BLaER1 treated with 17β-estradiol and CSF1 and Interleukin-3, amounts not matched to agents 10 nM and 100 nM (cell line): ENCODE measurements at regions not wholly inside any gene's neighbourhood (a gene's known extent, or its start where the extent isn't known, plus 50 kb on each side); places are given as distances from the start of the nearest gene placed in this dataset.

Experiments
- H3K27ac ChIP-seq, 11 experiments: shearing (Covaris generic); formaldehyde crosslinking; 2 replicates each; pipeline ENCODE4 v1.8.1; 2022
- H3K27me3 ChIP-seq, 11 experiments: shearing (Covaris generic); formaldehyde crosslinking; 2 replicates each; pipeline ENCODE4 v1.8.1; 2022
- H3K36me3 ChIP-seq, 11 experiments: shearing (Covaris generic); formaldehyde crosslinking; 2 replicates each; pipeline ENCODE4 v1.8.1; 2022
- H3K4me1 ChIP-seq, 10 experiments: shearing (Covaris generic); formaldehyde crosslinking; 2 replicates each; pipeline ENCODE4 v1.8.1; 2022
- H3K4me2 ChIP-seq, 11 experiments: shearing (Covaris generic); formaldehyde crosslinking; 2 replicates each; pipeline ENCODE4 v1.8.1; 2022
- H3K4me3 ChIP-seq, 10 experiments: shearing (Covaris generic); formaldehyde crosslinking; 2 replicates each; pipeline ENCODE4 v1.8.1; 2022
- H3K9ac ChIP-seq, 11 experiments: shearing (Covaris generic); formaldehyde crosslinking; 2 replicates each; pipeline ENCODE4 v1.8.1; 2022
- H3K9me3 ChIP-seq, 11 experiments: shearing (Covaris generic); formaldehyde crosslinking; replicated peaks in 1 of 11; 2 replicates each; pipeline ENCODE4 v1.8.1; 2022
- H4K20me1 ChIP-seq, 11 experiments: shearing (Covaris generic); formaldehyde crosslinking; 2 replicates each; pipeline ENCODE4 v1.8.1; 2022
- Cebpa-rat ChIP-seq, 11 experiments: shearing (Covaris generic); IDR thresholded peaks; 2 replicates each; pipeline ENCODE4 v1.8.1; 2022

DNA sequence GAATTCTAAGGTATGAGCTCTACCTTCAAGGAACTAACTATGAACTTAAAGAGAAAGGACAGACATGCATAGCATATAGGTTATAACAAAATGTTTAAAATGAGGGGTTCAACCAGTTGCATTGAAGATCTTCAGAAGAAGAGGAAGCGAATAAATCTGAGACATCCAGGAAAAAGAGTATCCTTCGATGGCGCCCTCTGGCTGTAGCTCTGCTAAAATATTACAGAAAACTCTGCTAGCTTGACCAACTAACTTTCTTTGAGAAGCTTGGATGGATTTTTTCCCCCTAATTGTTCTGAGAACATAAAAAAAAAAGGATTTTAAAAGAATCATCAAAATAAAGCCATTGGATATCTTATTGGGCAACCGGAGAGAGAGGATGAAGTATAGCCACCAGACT lies 659.9 kb upstream of the SOX9 start:
- Histone ChIP-seq H3K9me3 (no peaks in the 10 kb centered on the region), H3K4me1 (no peaks in the 10 kb centered on the region), H3K4me3 (no peak overlapping the region), H4K20me1 (no peaks in the 10 kb centered on the region), H3K9ac (no peak overlapping the region), H3K27me3 (no peaks in the 10 kb centered on the region), H3K36me3 (no peaks in the 10 kb centered on the region), H3K27ac (no peak overlapping the region), H3K4me2 (no peak overlapping the region)
- TF ChIP-seq Cebpa-rat (IDR thresholded peaks at IDR 0.05), result no peak

DNA sequence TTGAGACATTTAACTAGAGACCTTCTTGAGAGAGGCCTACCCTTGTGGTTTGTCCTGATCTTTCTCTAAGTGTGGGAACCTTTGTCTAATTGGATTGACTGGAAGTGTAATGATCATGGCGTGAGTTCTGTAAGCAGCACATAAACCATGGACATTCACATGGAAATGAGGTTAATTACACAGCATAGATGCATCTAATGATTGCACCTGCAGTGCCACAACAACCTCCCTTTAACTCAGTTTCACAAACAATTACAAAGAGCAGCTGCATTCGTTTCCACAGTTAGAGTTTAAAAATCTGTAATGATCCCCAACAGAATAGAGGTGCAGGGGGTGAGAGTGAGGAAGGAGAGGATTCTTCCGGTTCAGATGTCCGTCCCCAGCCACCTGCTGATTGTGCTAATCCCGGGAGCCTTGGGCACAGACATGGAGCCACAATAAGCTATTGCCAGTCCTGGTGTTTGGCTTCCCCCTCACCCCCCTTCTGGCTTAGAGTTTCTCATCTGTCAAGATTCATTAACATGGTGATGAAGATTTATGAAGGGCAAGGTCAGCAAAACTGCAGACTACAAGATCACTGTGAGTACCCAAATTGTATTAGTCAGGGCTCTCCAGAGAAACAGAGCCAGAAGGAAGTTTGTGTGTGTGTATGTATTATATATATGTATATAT lies 659.2 kb upstream of the SOX9 start:
- no peak overlapping the region for H3K4me3 ChIP-seq

DNA sequence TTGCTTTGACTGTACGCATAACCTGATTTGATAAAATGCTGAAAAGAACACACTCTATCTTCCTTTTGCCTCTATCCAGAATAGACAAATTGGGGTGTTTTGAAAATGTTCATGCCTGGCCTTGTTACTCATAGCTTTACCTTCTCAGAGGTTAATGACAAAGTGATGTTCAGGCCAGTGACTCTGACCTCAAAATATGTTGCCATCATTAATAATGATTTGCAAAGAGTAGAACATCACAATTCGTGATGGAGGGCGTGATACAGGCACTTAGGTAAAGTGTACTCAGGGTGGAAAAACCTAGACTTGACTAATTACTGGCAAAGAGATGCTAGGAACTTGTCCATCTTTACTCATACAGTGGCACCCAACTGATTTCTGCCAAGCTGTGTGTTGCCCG lies 656.6 kb upstream of the SOX9 start:
- Histone ChIP-seq H3K4me3 (no peak overlapping the region), H4K20me1 (no peaks in the 10 kb centered on the region), H3K9ac (no peak overlapping the region), H3K4me2 (no peak overlapping the region), H3K4me1 (no peaks in the 10 kb centered on the region), H3K27me3 (no peaks in the 10 kb centered on the region), H3K36me3 (no peaks in the 10 kb centered on the region), H3K9me3 (no peaks in the 10 kb centered on the region), H3K27ac (no peak overlapping the region)
- no peak for TF ChIP-seq Cebpa-rat (IDR thresholded peaks at IDR 0.05)

More for the DNA sequence above, 659.2 kb upstream of the SOX9 start:
- Histone ChIP-seq H4K20me1 (no peaks in the 10 kb centered on the region), H3K27ac (no peak overlapping the region), H3K36me3 (no peaks in the 10 kb centered on the region), H3K27me3 (no peaks in the 10 kb centered on the region), H3K4me1 (no peaks in the 10 kb centered on the region), H3K9me3 (no peaks in the 10 kb centered on the region), H3K4me2 (no peak overlapping the region), H3K9ac (no peak overlapping the region)
- TF ChIP-seq Cebpa-rat (IDR thresholded peaks at IDR 0.05), result no peak

DNA sequence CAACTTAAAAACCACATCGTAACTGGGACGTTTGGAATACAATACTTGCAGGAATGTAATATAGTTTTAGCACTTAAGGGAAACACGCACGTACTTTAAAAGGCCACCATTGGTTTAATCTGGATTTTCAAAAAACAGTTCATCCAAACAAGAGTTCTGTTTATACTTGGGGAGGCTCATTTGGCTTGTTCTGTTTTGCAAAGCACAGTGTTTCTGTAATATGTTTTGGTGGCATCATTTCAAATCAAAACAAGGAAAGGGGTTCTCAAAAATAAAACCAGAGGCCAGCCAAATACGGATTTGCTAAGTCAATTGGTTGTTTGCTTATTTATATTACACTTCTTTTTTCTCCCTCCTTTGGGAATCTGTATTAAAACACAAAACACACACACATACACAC lies 656.1 kb upstream of the SOX9 start:
- H4K20me1 ChIP-seq, result no peaks in the 10 kb centered on the region
- no peak overlapping the region for H3K4me2 ChIP-seq
- H3K9ac ChIP-seq, result no peak overlapping the region
- no peaks in the 10 kb centered on the region for H3K36me3 ChIP-seq
- no peaks in the 10 kb centered on the region for H3K27me3 ChIP-seq
- no peak overlapping the region for H3K4me3 ChIP-seq
- no peaks in the 10 kb centered on the region for H3K4me1 ChIP-seq
- no peaks in the 10 kb centered on the region for H3K9me3 ChIP-seq
- H3K27ac ChIP-seq, result no peak overlapping the region
- TF ChIP-seq Cebpa-rat (IDR thresholded peaks at IDR 0.05), result no peak

DNA sequence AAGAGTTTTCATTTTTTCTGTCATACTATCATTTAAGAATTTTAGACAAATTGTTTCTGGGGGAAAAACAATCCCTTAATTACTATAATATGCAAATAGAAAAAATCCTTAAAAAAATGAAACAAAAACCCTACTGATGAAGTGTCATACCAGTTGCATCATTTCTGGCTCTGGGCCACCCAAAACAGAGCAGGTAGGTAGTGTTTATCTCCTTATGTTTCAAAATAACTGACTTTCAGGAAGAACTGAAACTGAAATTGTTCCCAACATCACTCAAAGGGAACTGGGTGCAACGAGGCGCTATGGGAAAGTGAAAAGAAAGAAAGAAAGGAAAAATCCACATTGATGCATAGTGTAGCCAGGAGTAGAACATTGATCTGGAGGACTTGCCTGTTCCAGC lies 653.1 kb upstream of the SOX9 start:
- H3K4me1 ChIP-seq, result no peaks in the 10 kb centered on the region
- no peaks in the 10 kb centered on the region for H3K36me3 ChIP-seq
- H3K9ac ChIP-seq, result no peak overlapping the region
- no peaks in the 10 kb centered on the region for H3K9me3 ChIP-seq
- H3K4me3 ChIP-seq, result no peak overlapping the region
- TF ChIP-seq Cebpa-rat (IDR thresholded peaks at IDR 0.05), result no peak
- H3K27me3 ChIP-seq, result no peaks in the 10 kb centered on the region
- H3K27ac ChIP-seq, result no peak overlapping the region
- H4K20me1 ChIP-seq, result no peaks in the 10 kb centered on the region
- H3K4me2 ChIP-seq, result no peak overlapping the region

DNA sequence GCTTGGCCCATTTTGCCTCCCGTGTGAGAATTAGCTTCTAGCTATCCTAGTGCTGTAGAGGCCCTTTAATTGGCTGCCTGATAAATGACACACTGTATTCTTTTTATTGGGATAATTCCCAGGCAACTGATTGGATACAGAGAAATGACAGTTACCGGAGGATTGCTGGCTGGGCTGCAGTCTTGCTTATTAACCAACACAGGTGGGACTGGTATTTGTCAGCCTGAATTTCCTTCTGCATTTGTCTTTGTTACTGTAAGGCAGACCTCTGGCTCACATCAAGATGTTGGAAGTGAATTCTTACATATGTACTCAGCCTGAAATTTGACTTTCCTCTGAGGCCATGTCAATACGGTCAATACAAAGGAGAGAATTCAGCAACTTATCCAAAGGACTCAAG lies 650.8 kb upstream of the SOX9 start:
- Histone ChIP-seq H3K4me2 (no peak overlapping the region), H3K27me3 (no peaks in the 10 kb centered on the region), H3K4me1 (no peaks in the 10 kb centered on the region), H4K20me1 (no peaks in the 10 kb centered on the region), H3K36me3 (no peaks in the 10 kb centered on the region), H3K9me3 (no peaks in the 10 kb centered on the region), H3K27ac (no peak overlapping the region), H3K4me3 (no peak overlapping the region), H3K9ac (no peak overlapping the region)
- no peak for TF ChIP-seq Cebpa-rat (IDR thresholded peaks at IDR 0.05)

DNA sequence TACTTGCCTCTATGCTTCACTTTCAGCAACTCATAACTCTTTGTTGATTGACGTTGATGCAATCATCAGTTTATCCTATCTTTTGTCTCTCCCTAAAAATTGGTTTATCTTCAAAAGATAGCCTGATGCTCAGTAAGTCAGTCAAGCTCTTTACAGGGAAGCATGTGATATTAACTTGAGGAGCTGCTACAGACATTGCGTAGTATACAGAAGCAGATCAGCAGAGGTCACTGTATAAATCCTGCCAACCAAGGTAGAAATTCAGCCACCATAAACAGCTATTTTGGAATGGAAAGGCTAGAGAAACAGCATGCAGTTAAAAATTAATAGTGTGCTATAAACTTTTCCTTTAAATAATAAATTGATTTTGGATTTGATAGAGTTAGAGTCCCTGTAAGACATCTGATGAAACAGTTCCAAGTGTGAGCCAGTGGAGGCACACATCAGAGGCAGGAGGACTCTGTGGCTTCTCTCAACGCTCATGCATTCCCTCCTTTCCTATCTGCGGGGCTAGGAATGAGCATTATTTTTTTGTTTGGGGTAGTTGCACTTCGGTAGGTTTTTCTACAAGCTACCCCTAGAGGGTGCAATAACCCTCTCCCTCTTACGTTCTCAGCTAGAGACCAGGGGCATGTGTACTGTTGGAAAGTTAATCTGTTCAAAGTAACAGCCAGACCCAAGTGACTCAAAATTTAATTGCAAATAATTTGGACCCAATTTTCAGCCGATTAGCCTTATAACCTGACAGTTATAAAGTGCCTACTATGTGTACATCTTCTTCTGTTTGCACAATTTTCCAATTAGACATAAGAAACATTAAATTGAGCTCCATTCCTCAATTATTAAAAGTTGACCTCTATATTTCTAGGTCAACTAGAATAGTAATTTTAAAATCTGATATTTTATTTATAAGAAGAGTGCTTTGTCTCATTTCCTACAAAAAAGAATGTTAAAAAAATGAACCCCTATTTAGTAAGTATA lies 647.7 kb upstream of the SOX9 start:
- Histone ChIP-seq H4K20me1 (no peaks in the 10 kb centered on the region), H3K4me2 (no peak overlapping the region), H3K27ac (no peak overlapping the region), H3K27me3 (no peaks in the 10 kb centered on the region), H3K4me1 (no peaks in the 10 kb centered on the region), H3K9ac (no peak overlapping the region), H3K36me3 (no peaks in the 10 kb centered on the region), H3K4me3 (no peak overlapping the region), H3K9me3 (no peaks in the 10 kb centered on the region)
- no peak for TF ChIP-seq Cebpa-rat (IDR thresholded peaks at IDR 0.05)

DNA sequence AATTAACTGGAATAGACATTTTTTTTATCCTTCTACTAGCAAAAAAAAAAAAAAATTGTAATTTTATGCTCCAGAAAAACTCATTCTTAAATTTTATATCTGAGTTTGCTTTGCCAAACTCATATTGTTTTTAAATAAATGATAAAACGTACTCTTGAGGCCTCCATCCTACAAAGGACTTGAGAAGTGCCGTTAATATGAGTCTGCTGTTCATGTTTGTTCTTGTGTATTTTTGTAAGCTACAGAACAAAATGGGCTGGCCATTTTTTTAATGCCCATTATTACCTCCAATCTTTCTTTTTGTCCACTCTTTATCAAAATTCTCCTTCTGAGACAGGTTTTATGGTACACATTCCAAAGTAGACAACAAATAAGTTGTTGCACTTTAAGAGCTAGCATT lies 643.5 kb upstream of the SOX9 start:
- no peaks in the 10 kb centered on the region for H3K36me3 ChIP-seq
- no peak overlapping the region for H3K9ac ChIP-seq
- TF ChIP-seq Cebpa-rat (IDR thresholded peaks at IDR 0.05), result no peak
- H3K9me3 ChIP-seq, result no peaks in the 10 kb centered on the region
- H3K4me2 ChIP-seq, result no peak overlapping the region
- no peaks in the 10 kb centered on the region for H3K4me1 ChIP-seq
- no peak overlapping the region for H3K4me3 ChIP-seq
- H4K20me1 ChIP-seq, result no peaks in the 10 kb centered on the region
- H3K27ac ChIP-seq, result no peak overlapping the region
- H3K27me3 ChIP-seq, result no peaks in the 10 kb centered on the region

DNA sequence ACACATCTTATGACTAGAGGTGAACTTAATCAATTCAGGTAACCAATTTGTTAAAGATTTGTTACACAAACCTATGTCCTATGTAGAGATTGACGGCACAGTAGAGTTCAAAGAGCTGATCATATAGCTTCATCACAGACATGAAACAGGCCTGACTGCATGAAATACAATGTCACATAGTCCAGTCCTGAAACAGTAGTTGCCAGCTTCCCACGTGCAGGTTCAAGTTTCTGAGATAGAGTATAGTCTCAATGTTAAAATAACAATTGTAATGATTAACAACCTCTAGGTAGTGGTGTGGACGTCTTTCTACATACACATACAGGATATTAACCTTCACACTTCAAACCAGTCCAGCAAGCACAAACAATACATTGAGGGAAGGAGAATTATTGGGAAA lies 640.7 kb upstream of the SOX9 start:
- Histone ChIP-seq H3K4me1 (no peaks in the 10 kb centered on the region), H3K9me3 (no peaks in the 10 kb centered on the region), H3K27me3 (no peaks in the 10 kb centered on the region), H3K27ac (no peak overlapping the region), H3K4me3 (no peak overlapping the region), H4K20me1 (no peaks in the 10 kb centered on the region), H3K9ac (no peak overlapping the region), H3K36me3 (no peaks in the 10 kb centered on the region), H3K4me2 (no peak overlapping the region)
- no peak for TF ChIP-seq Cebpa-rat (IDR thresholded peaks at IDR 0.05)

DNA sequence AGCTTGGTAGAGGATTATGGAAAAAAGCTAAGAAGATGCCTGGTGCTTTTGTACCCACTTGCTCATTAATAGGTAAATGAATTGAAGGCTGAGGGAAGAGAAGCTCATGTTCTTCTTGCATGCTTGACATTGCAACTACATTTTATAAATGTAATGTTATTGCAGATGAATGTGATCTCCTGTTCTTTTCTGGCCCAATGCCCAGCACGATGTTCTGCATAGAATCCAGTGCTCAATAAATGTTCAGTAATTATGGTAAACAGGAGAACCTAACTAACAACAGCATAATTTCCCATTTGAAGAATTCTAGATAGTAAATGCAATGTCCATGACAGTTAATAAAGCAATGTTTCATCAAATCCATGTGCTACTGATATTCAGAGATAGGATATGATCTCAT lies 638.2 kb upstream of the SOX9 start:
- no peaks in the 10 kb centered on the region for H3K36me3 ChIP-seq
- no peaks in the 10 kb centered on the region for H3K4me1 ChIP-seq
- H3K4me3 ChIP-seq, result no peak overlapping the region
- no peaks in the 10 kb centered on the region for H3K27me3 ChIP-seq
- no peaks in the 10 kb centered on the region for H3K9me3 ChIP-seq
- no peaks in the 10 kb centered on the region for H4K20me1 ChIP-seq
- no peak overlapping the region for H3K27ac ChIP-seq
- H3K4me2 ChIP-seq, result no peak overlapping the region
- H3K9ac ChIP-seq, result no peak overlapping the region
- no peak for TF ChIP-seq Cebpa-rat (IDR thresholded peaks at IDR 0.05)
